Activated naive CD4-positive, alpha-beta T cell treated with anti-CD3 and anti-CD28 coated beads for 36 hours (primary cell): ENCODE measurements at regions not wholly inside any gene's neighbourhood (a gene's known extent, or its start where the extent isn't known, plus 50 kb on each side); places are given as distances from the start of the nearest gene placed in this dataset.

Experiments
- CTCF ChIA-PET: fragments of 350-600 bp; sonication (Branson Sonifier 250); formaldehyde crosslinking; loops from one replicate; lab custom pipeline; 2021; ENCODE audit warnings: antibody characterized with exemption; lab: Charles Lee
- DNase-seq: peaks from one replicate; pipeline ENCODE4 v3.0.0-alpha.2; 2020
- H3K27ac Mint-ChIP-seq: one replicate; pipeline ENCODE4 v1.8.0; 2021; ENCODE audit warnings: mild to moderate bottlenecking, mixed read lengths
- H3K27me3 Mint-ChIP-seq: one replicate; pipeline ENCODE4 v1.8.0; 2021; ENCODE audit warnings: low read depth, mixed read lengths
- H3K36me3 Mint-ChIP-seq: one replicate; pipeline ENCODE4 v1.8.0; 2021; ENCODE audit warnings: low read depth, mixed read lengths
- H3K4me1 Mint-ChIP-seq: one replicate; pipeline ENCODE4 v1.8.0; 2021; ENCODE audit warnings: low read depth, mixed read lengths
- H3K4me3 Mint-ChIP-seq: one replicate; pipeline ENCODE4 v1.8.0; 2021; ENCODE audit warnings: mild to moderate bottlenecking, moderate library complexity, mixed read lengths
- H3K9me3 Mint-ChIP-seq: one replicate; pipeline ENCODE4 v1.8.0; 2021; ENCODE audit warnings: mixed read lengths
- intact Hi-C: fragments of 100-400 bp; cut with micrococcal nuclease; formaldehyde crosslinking; loops from one replicate; pipeline ENCODE4 v1.15.1; 2023

- intact Hi-C loops: no loop called here
- no peaks in the 10 kb centered on the region for H3K4me1 Mint-ChIP-seq
- H3K27ac Mint-ChIP-seq: no peak overlapping the region
- CTCF ChIA-PET: no interaction called here
- no peaks in the 10 kb centered on the region for H3K36me3 Mint-ChIP-seq
- H3K27me3 Mint-ChIP-seq: no peaks in the 10 kb centered on the region
- H3K9me3 Mint-ChIP-seq: peaks cover 2% of the 10 kb centered on the region
- no peak overlapping the region for H3K4me3 Mint-ChIP-seq
- DNase-seq: no peak
These were observed 1104.8 kb upstream of the C9orf72 start for GRCh38 chr9:28678097-28678496.

GRCh38 chr9:28688172-28688571 is 1114.9 kb upstream of the C9orf72 start:
- Mint-ChIP-seq H3K9me3 (peaks cover 8% of the 10 kb centered on the region), H3K4me3 (no peak overlapping the region), H3K27ac (no peak overlapping the region), H3K4me1 (no peaks in the 10 kb centered on the region), H3K36me3 (no peaks in the 10 kb centered on the region), H3K27me3 (no peaks in the 10 kb centered on the region)
- intact Hi-C loops: no loop called here
- CTCF ChIA-PET: no interaction called here
- no peak for DNase-seq

- Mint-ChIP-seq H3K4me1 (no peaks in the 10 kb centered on the region), H3K27me3 (no peaks in the 10 kb centered on the region), H3K9me3 (peaks cover 5% of the 10 kb centered on the region), H3K4me3 (no peak overlapping the region), H3K27ac (no peak overlapping the region), H3K36me3 (no peaks in the 10 kb centered on the region)
- CTCF ChIA-PET: no interaction called here
- DNase-seq: no peak
- intact Hi-C loops: no loop called here
These were observed 1118.7 kb upstream of the C9orf72 start for GRCh38 chr9:28692012-28692411.

- no peak overlapping the region for H3K27ac Mint-ChIP-seq
- H3K4me1 Mint-ChIP-seq: no peaks in the 10 kb centered on the region
- no peak overlapping the region for H3K4me3 Mint-ChIP-seq
- no peaks in the 10 kb centered on the region for H3K27me3 Mint-ChIP-seq
- no peaks in the 10 kb centered on the region for H3K36me3 Mint-ChIP-seq
- no peak for DNase-seq
- peaks cover 16% of the 10 kb centered on the region for H3K9me3 Mint-ChIP-seq
- intact Hi-C loops: no loop called here
- CTCF ChIA-PET: no interaction called here
These were observed 1123.7 kb upstream of the C9orf72 start for GRCh38 chr9:28696960-28697359.

GRCh38 chr9:28699632-28700031 is 1126.4 kb upstream of the C9orf72 start:
- DNase-seq: no peak
- Mint-ChIP-seq H3K4me3 (no peak overlapping the region), H3K36me3 (no peaks in the 10 kb centered on the region), H3K27ac (no peak overlapping the region), H3K4me1 (no peaks in the 10 kb centered on the region), H3K27me3 (no peaks in the 10 kb centered on the region), H3K9me3 (peaks cover 23% of the 10 kb centered on the region)
- CTCF ChIA-PET: no interaction called here
- intact Hi-C loops: no loop called here

- no peak for DNase-seq
- no peak overlapping the region for H3K27ac Mint-ChIP-seq
- H3K9me3 Mint-ChIP-seq: peaks cover 4% of the 10 kb centered on the region
- no peaks in the 10 kb centered on the region for H3K4me1 Mint-ChIP-seq
- H3K36me3 Mint-ChIP-seq: no peaks in the 10 kb centered on the region
- H3K4me3 Mint-ChIP-seq: no peak overlapping the region
- H3K27me3 Mint-ChIP-seq: no peaks in the 10 kb centered on the region
- intact Hi-C loops: no loop called here
- CTCF ChIA-PET: no interaction called here
These were observed 1134.3 kb upstream of the C9orf72 start for GRCh38 chr9:28707616-28708015.

GRCh38 chr9:28714188-28714587 is 1140.9 kb upstream of the C9orf72 start:
- H3K4me1 Mint-ChIP-seq: no peaks in the 10 kb centered on the region
- no peak overlapping the region for H3K4me3 Mint-ChIP-seq
- intact Hi-C loops: no loop called here

GRCh38 chr9:28718226-28718625 is 1144.9 kb upstream of the C9orf72 start:
- Mint-ChIP-seq H3K36me3 (no peaks in the 10 kb centered on the region), H3K27ac (no peak overlapping the region), H3K27me3 (no peaks in the 10 kb centered on the region), H3K4me3 (no peak overlapping the region), H3K4me1 (no peaks in the 10 kb centered on the region), H3K9me3 (peaks cover 2% of the 10 kb centered on the region)
- DNase-seq: no peak
- CTCF ChIA-PET: no interaction called here
- intact Hi-C loops: no loop called here

More at GRCh38 chr9:28714188-28714587, 1140.9 kb upstream of the C9orf72 start:
- Mint-ChIP-seq H3K27ac (no peak overlapping the region), H3K36me3 (no peaks in the 10 kb centered on the region), H3K9me3 (no peaks in the 10 kb centered on the region), H3K27me3 (no peaks in the 10 kb centered on the region)
- DNase-seq: no peak
- CTCF ChIA-PET: no interaction called here

- Mint-ChIP-seq H3K27ac (no peak overlapping the region), H3K4me3 (no peak overlapping the region), H3K9me3 (peaks cover 2% of the 10 kb centered on the region), H3K4me1 (no peaks in the 10 kb centered on the region), H3K36me3 (no peaks in the 10 kb centered on the region), H3K27me3 (no peaks in the 10 kb centered on the region)
- intact Hi-C loops: no loop called here
- CTCF ChIA-PET: no interaction called here
- DNase-seq: no peak
These were observed 1147.5 kb upstream of the C9orf72 start for GRCh38 chr9:28720746-28721145.

- intact Hi-C loops: no loop called here
- no peaks in the 10 kb centered on the region for H3K36me3 Mint-ChIP-seq
- no peak overlapping the region for H3K27ac Mint-ChIP-seq
- DNase-seq: no peak
- CTCF ChIA-PET: no interaction called here
- H3K27me3 Mint-ChIP-seq: no peaks in the 10 kb centered on the region
- H3K9me3 Mint-ChIP-seq: peaks cover 5% of the 10 kb centered on the region
- no peaks in the 10 kb centered on the region for H3K4me1 Mint-ChIP-seq
- no peak overlapping the region for H3K4me3 Mint-ChIP-seq
These were observed 1156.8 kb upstream of the C9orf72 start for GRCh38 chr9:28730111-28730510.

- H3K27me3 Mint-ChIP-seq: no peaks in the 10 kb centered on the region
- no peaks in the 10 kb centered on the region for H3K36me3 Mint-ChIP-seq
- CTCF ChIA-PET: no interaction called here
- no peaks in the 10 kb centered on the region for H3K4me1 Mint-ChIP-seq
- intact Hi-C loops: no loop called here
- no peak overlapping the region for H3K27ac Mint-ChIP-seq
- H3K4me3 Mint-ChIP-seq: no peak overlapping the region
- DNase-seq: no peak
- no peaks in the 10 kb centered on the region for H3K9me3 Mint-ChIP-seq
These were observed 1162.6 kb upstream of the C9orf72 start for GRCh38 chr9:28735738-28736342.

GRCh38 chr9:28741459-28741858 is 1168.2 kb upstream of the C9orf72 start:
- Mint-ChIP-seq H3K27ac (no peak overlapping the region), H3K9me3 (peaks cover 20% of the 10 kb centered on the region), H3K27me3 (no peaks in the 10 kb centered on the region), H3K36me3 (no peaks in the 10 kb centered on the region), H3K4me1 (no peaks in the 10 kb centered on the region), H3K4me3 (no peak overlapping the region)
- CTCF ChIA-PET: no interaction called here
- intact Hi-C loops: no loop called here
- no peak for DNase-seq

- Mint-ChIP-seq H3K27ac (no peak overlapping the region), H3K9me3 (peaks cover 17% of the 10 kb centered on the region), H3K4me1 (no peaks in the 10 kb centered on the region), H3K27me3 (no peaks in the 10 kb centered on the region), H3K4me3 (no peak overlapping the region), H3K36me3 (no peaks in the 10 kb centered on the region)
- no peak for DNase-seq
- intact Hi-C loops: no loop called here
- CTCF ChIA-PET: no interaction called here
These were observed 1174.2 kb upstream of the C9orf72 start for GRCh38 chr9:28747351-28747985.
